ENCODE measurements at regions not wholly inside any gene's neighbourhood (a gene's known extent, or its start where the extent isn't known, plus 50 kb on each side); places are given as distances from the start of the nearest gene placed in this dataset.

DNA sequence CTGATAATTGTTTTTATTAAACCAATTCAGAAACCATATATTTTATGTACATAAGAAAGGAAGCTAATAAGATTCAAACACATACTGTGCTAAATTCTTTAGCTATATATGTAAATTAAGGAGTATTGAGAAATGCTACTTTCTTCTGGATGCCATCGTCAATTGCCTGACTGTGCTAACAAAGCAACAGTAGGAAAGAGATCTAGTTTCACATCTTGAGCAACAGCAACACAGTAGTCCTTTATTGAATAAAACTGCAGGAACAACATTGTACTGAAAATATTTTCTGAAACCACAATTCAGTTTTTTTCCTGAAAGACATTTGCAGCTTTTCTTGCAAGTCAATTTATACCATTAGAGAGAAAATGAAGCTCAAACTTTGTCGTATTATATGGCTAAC, 1404.9 kb upstream of the SLC39A10 start:
- Mint-ChIP-seq H3K36me3 (no peaks in the 10 kb centered on the region), H3K27ac (no peak overlapping the region), H3K9me3 (peaks cover 4 to 15% (median 9%) of the 10 kb centered on the region in 7 donors), H3K4me1 (no peaks in the 10 kb centered on the region), H3K4me3 (no peak overlapping the region), H3K27me3 (ENCODE audit: low read depth in 3 of 3) (no peaks in the 10 kb centered on the region)
- Histone ChIP-seq H3K4me3 (replicated peaks in 1 of 3; ENCODE audit: low read depth in 2 of 3, low read length in 3 of 3) (no peak overlapping the region), H3K9ac (ENCODE audit: insufficient read depth, low read length, poor library complexity, severe bottlenecking) (no peak overlapping the region), H3K27ac (ENCODE audit: low read depth in 1 of 2, low read length in 2 of 2) (no peak overlapping the region), H3K27me3 (ENCODE audit: control insufficient read depth in 2 of 2, insufficient read depth in 2 of 2, low read length in 2 of 2) (no peaks in the 10 kb centered on the region), H4K20me1 (ENCODE audit: insufficient read depth, low read length) (no peaks in the 10 kb centered on the region), H2AFZ (ENCODE audit: insufficient read depth, low read depth, low read length, poor library complexity, severe bottlenecking) (no peak overlapping the region), H3K36me3 (replicated peaks in 1 of 2; ENCODE audit: control insufficient read depth in 1 of 2, insufficient read depth in 2 of 2, low read length in 2 of 2) (no peaks in the 10 kb centered on the region), H3K4me2 (replicated peaks; ENCODE audit: extremely low read depth, low read length, poor library complexity, severe bottlenecking) (no peak overlapping the region), H3K9me3 (replicated peaks in 1 of 2; ENCODE audit: control insufficient read depth in 1 of 2, insufficient read depth in 1 of 2, low read length in 2 of 2) (peaks cover 12 to 19% of the 10 kb centered on the region in 2 donors), H3K79me2 (ENCODE audit: insufficient read depth, low read length) (no peaks in the 10 kb centered on the region), H3K4me1 (ENCODE audit: control insufficient read depth in 1 of 2, insufficient read depth in 2 of 2, low read length in 2 of 2) (no peaks in the 10 kb centered on the region)
- WGBS (ENCODE audit: insufficient coverage): no CpG with 5 or more reads among the region's 2 CpGs
- intact Hi-C loops (cut with micrococcal nuclease): no loop called here
- no peak for DNase-seq
- TF ChIP-seq, protein P1, sequence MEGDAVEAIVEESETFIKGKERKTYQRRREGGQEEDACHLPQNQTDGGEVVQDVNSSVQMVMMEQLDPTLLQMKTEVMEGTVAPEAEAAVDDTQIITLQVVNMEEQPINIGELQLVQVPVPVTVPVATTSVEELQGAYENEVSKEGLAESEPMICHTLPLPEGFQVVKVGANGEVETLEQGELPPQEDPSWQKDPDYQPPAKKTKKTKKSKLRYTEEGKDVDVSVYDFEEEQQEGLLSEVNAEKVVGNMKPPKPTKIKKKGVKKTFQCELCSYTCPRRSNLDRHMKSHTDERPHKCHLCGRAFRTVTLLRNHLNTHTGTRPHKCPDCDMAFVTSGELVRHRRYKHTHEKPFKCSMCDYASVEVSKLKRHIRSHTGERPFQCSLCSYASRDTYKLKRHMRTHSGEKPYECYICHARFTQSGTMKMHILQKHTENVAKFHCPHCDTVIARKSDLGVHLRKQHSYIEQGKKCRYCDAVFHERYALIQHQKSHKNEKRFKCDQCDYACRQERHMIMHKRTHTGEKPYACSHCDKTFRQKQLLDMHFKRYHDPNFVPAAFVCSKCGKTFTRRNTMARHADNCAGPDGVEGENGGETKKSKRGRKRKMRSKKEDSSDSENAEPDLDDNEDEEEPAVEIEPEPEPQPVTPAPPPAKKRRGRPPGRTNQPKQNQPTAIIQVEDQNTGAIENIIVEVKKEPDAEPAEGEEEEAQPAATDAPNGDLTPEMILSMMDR (IDR thresholded peaks at IDR 0.05): no peak

DNA sequence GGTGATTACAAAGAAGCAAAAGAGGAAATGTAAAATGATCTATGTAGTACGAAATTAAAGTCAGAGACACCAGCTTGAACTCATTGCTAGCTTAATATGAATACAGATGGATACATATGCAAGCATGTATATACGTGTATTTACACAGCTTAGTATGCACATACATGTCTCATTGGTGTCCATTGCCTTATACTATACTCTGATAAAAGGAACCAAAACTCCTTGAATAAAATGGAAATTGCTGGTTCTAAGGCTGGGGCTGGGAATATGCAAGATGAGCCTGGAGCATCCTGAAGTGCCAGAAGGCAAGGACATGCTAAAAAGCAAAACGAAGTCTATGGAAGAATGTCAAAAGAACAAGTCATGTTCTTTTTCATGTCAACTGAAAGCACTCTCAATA, 1424.4 kb upstream of the SLC39A10 start:
- no peaks in the 10 kb centered on the region for H4K20me1 ChIP-seq (ENCODE audit: insufficient read depth, low read length)
- no peak overlapping the region for H3K4me2 ChIP-seq (replicated peaks; ENCODE audit: extremely low read depth, low read length, poor library complexity, severe bottlenecking)
- no peak for DNase-seq
- Mint-ChIP-seq H3K4me1 (no peaks in the 10 kb centered on the region), H3K27ac (no peak overlapping the region), H3K4me3 (no peak overlapping the region), H3K9me3 (peaks cover 0 to 2% (median 0%) of the 10 kb centered on the region in 7 donors), H3K27me3 (ENCODE audit: low read depth in 3 of 3) (no peaks in the 10 kb centered on the region), H3K36me3 (no peaks in the 10 kb centered on the region)
- no peaks in the 10 kb centered on the region for H3K36me3 ChIP-seq (replicated peaks in 1 of 2; ENCODE audit: control insufficient read depth in 1 of 2, insufficient read depth in 2 of 2, low read length in 2 of 2)
- H3K4me1 ChIP-seq (ENCODE audit: control insufficient read depth in 1 of 2, insufficient read depth in 2 of 2, low read length in 2 of 2): no peaks in the 10 kb centered on the region
- H3K79me2 ChIP-seq (ENCODE audit: insufficient read depth, low read length): no peaks in the 10 kb centered on the region
- no peaks in the 10 kb centered on the region for H3K9me3 ChIP-seq (replicated peaks in 1 of 2; ENCODE audit: control insufficient read depth in 1 of 2, insufficient read depth in 1 of 2, low read length in 2 of 2)
- intact Hi-C loops (cut with micrococcal nuclease): no loop called here
- WGBS (ENCODE audit: insufficient coverage): 60% methylated on average over 1 of the region's 3 CpGs
- TF ChIP-seq, protein P1 (IDR thresholded peaks at IDR 0.05): no peak
- H3K9ac ChIP-seq (ENCODE audit: insufficient read depth, low read length, poor library complexity, severe bottlenecking): no peak overlapping the region
- H3K27ac ChIP-seq (ENCODE audit: low read depth in 1 of 2, low read length in 2 of 2): no peak overlapping the region
- no peak overlapping the region for H3K4me3 ChIP-seq (replicated peaks in 1 of 3; ENCODE audit: low read depth in 2 of 3, low read length in 3 of 3)
- H3K27me3 ChIP-seq (ENCODE audit: control insufficient read depth in 2 of 2, insufficient read depth in 2 of 2, low read length in 2 of 2): no peaks in the 10 kb centered on the region
- no peak overlapping the region for H2AFZ ChIP-seq (ENCODE audit: insufficient read depth, low read depth, low read length, poor library complexity, severe bottlenecking)

Data from CD14-positive monocyte (primary cell).